IMR-90 (cell line): ENCODE measurements at regions not wholly inside any gene's neighbourhood (a gene's known extent, or its start where the extent isn't known, plus 50 kb on each side); places are given as distances from the start of the nearest gene placed in this dataset.

Experiments
- ATAC-seq: fragments of 200-7000 bp; cut with Tn5 transposase; 2 replicates; pipeline ENCODE4 v1.9.1; 2020; ENCODE audit warnings: low read depth, mild to moderate bottlenecking, moderate library complexity
- BruUV-seq: library from RNA; stranded (reverse); fragments of 400-500 nt; replicated peaks from 2 replicates; lab custom pipeline; 2021; lab: Mats Ljungman, UMichigan
- CTCF ChIA-PET: fragments of 300-600 bp; formaldehyde crosslinking; extraction: SDS; loops from one replicate; lab custom pipeline; 2021; ENCODE audit warnings: antibody characterized with exemption; lab: Yijun Ruan, JAX
- POLR2A ChIA-PET: fragments of 300-600 bp; sonication (Branson Sonifier 250); formaldehyde crosslinking; loops from one replicate; lab custom pipeline; 2022; ENCODE audit warnings: antibody characterized with exemption; ENCODE audit not compliant: unreplicated experiment; lab: Charles Lee
- DNase-seq: peaks from one replicate; pipeline ENCODE4 v3.0.0; 2013
- H2AFZ ChIP-seq: replicated peaks from 2 replicates; pipeline ENCODE3; 2013; ENCODE audit warnings: low read length, mild to moderate bottlenecking; ENCODE audit not compliant: poor library complexity
- H2AK5ac ChIP-seq: 2 replicates; pipeline ENCODE4 v1.6.1; 2013; ENCODE audit warnings: low read depth, low read length, inconsistent platforms
- H2AK9ac ChIP-seq: replicated peaks from 2 replicates; pipeline ENCODE3; 2013; ENCODE audit warnings: mild to moderate bottlenecking, low read depth, low read length, moderate library complexity; ENCODE audit not compliant: poor library complexity
- H2BK120ac ChIP-seq: 2 replicates; pipeline ENCODE4 v1.6.1; 2013; ENCODE audit warnings: low read depth, low read length, inconsistent platforms
- H2BK15ac ChIP-seq: 3 replicates; pipeline ENCODE4 v1.6.1; 2013; ENCODE audit warnings: low read depth, low read length, inconsistent platforms
- H2BK20ac ChIP-seq: 2 replicates; pipeline ENCODE4 v1.6.1; 2013; ENCODE audit warnings: low read depth, mild to moderate bottlenecking, inconsistent platforms, low read length, moderate library complexity
- H2BK5ac ChIP-seq: 2 replicates; pipeline ENCODE4 v1.6.1; 2013; ENCODE audit warnings: mild to moderate bottlenecking, low read depth, low read length, inconsistent platforms; ENCODE audit not compliant: poor library complexity, severe bottlenecking
- H3K14ac ChIP-seq: replicated peaks from 2 replicates; pipeline ENCODE4 v1.6.1; 2013; ENCODE audit warnings: low read depth, low read length, inconsistent platforms
- H3K18ac ChIP-seq: 2 replicates; pipeline ENCODE4 v1.6.1; 2013; ENCODE audit warnings: low read depth, low read length, control low read depth
- H3K23ac ChIP-seq: 2 replicates; pipeline ENCODE4 v1.6.1; 2013; ENCODE audit warnings: low read depth, low read length, inconsistent platforms
- H3K27ac ChIP-seq: 2 replicates; pipeline ENCODE4 v1.5.1; 2013; ENCODE audit warnings: mild to moderate bottlenecking, control low read depth, low read length; ENCODE audit not compliant: insufficient read depth
- H3K27me3 ChIP-seq: 2 replicates; pipeline ENCODE4 v1.6.1; 2013; ENCODE audit warnings: low read length; ENCODE audit not compliant: control insufficient read depth, insufficient read depth
- H3K36me3 ChIP-seq: 2 replicates; pipeline ENCODE4 v1.6.1; 2013; ENCODE audit warnings: low read length, mixed read lengths; ENCODE audit not compliant: control insufficient read depth, insufficient read depth
- H3K4ac ChIP-seq: 2 replicates; pipeline ENCODE4 v1.6.1; 2013; ENCODE audit warnings: low read depth, low read length, inconsistent platforms
- H3K4me1 ChIP-seq: 2 replicates; pipeline ENCODE4 v1.6.1; 2013; ENCODE audit warnings: low read length, mixed read lengths; ENCODE audit not compliant: control insufficient read depth, insufficient read depth
- H3K4me2 ChIP-seq: 2 replicates; pipeline ENCODE4 v1.6.1; 2013; ENCODE audit warnings: low read depth, mild to moderate bottlenecking, control low read depth, low read length, moderate library complexity
- H3K4me3 ChIP-seq: 2 replicates; pipeline ENCODE4 v1.5.1; 2013; ENCODE audit warnings: low read depth, mild to moderate bottlenecking, control low read depth, low read length, moderate library complexity; ENCODE audit not compliant: insufficient read depth
- H3K56ac ChIP-seq: 2 replicates; pipeline ENCODE4 v1.6.1; 2013; ENCODE audit warnings: low read length, inconsistent platforms; ENCODE audit not compliant: insufficient read depth; ENCODE audit errors: extremely low read depth
- H3K79me1 ChIP-seq, 2 experiments: 2 replicates each; pipeline ENCODE4 v1.6.1; 2013; ENCODE audit warnings: low read length in 2 of 2, inconsistent platforms in 1 of 2, low read depth in 1 of 2
- H3K9ac ChIP-seq: 2 replicates; pipeline ENCODE4 v1.6.1; 2013; ENCODE audit warnings: low read depth, low read length, control low read depth
- H3K9me1 ChIP-seq: 2 replicates; pipeline ENCODE4 v1.6.1; 2013; ENCODE audit warnings: low read length, inconsistent platforms; ENCODE audit not compliant: insufficient read depth
- H3K9me3 ChIP-seq: 2 replicates; pipeline ENCODE4 v1.6.1; 2013; ENCODE audit warnings: low read length; ENCODE audit not compliant: control insufficient read depth, insufficient read depth
- H4K20me1 ChIP-seq: 2 replicates; pipeline ENCODE4 v1.6.1; 2013; ENCODE audit warnings: low read length, inconsistent platforms; ENCODE audit not compliant: insufficient read depth
- H4K5ac ChIP-seq: 2 replicates; pipeline ENCODE4 v1.6.1; 2013; ENCODE audit warnings: mild to moderate bottlenecking, low read depth, low read length, control low read depth
- H4K8ac ChIP-seq, 2 experiments: 2 replicates each; pipeline ENCODE4 v1.6.1; 2013; ENCODE audit warnings: low read depth in 2 of 2, low read length in 2 of 2, control low read depth in 1 of 2, inconsistent platforms in 1 of 2
- H4K91ac ChIP-seq: 2 replicates; pipeline ENCODE4 v1.6.1; 2013; ENCODE audit warnings: low read depth, low read length, inconsistent platforms; ENCODE audit not compliant: insufficient read depth
- BHLHE40 ChIP-seq: fragments of 150-350 bp; IDR thresholded peaks from 2 replicates; pipeline ENCODE4 v1.6.1; 2016; ENCODE audit warnings: mild to moderate bottlenecking, low read depth, low read length
- CEBPB ChIP-seq: IDR thresholded peaks from 2 replicates; pipeline ENCODE4 v1.6.1; 2012; ENCODE audit warnings: low read depth, low read length, improper control_type of control experiment
- CHD1 ChIP-seq: IDR thresholded peaks from 2 replicates; pipeline ENCODE4 v1.6.1; 2012; ENCODE audit warnings: low read depth, low read length, improper control_type of control experiment
- CTCF ChIP-seq: conservative IDR thresholded peaks from 2 replicates; pipeline ENCODE4 v1.5.1; 2012; ENCODE audit warnings: mild to moderate bottlenecking, low read depth, low read length, improper control_type of control experiment
- ELK1 ChIP-seq: fragments of 150-350 bp; IDR thresholded peaks from 2 replicates; pipeline ENCODE4 v1.6.1; 2016; ENCODE audit warnings: low read depth, mild to moderate bottlenecking, low read length, moderate library complexity, borderline replicate concordance
- MXI1 ChIP-seq: IDR thresholded peaks from 2 replicates; pipeline ENCODE4 v1.6.1; 2012; ENCODE audit warnings: low read depth, mild to moderate bottlenecking, low read length, moderate library complexity, borderline replicate concordance
- NFE2L2 ChIP-seq: fragments of 150-350 bp; IDR thresholded peaks from 2 replicates; pipeline ENCODE4 v1.6.1; 2016; ENCODE audit warnings: low read depth, mild to moderate bottlenecking, low read length
- POLR2A ChIP-seq: IDR thresholded peaks from 2 replicates; pipeline ENCODE4 v1.6.1; 2012; ENCODE audit warnings: mild to moderate bottlenecking, low read depth, low read length
- RAD21 ChIP-seq: IDR thresholded peaks from 2 replicates; pipeline ENCODE4 v1.6.1; 2012; ENCODE audit warnings: low read length, improper control_type of control experiment
- WGBS, 2 experiments: methylation state at CpG; one replicate each; pipeline versions ENCODE4 v1.1.5 to v1.1.7; 2013; ENCODE audit warnings: missing lambda C conversion rate in 2 of 2; ENCODE audit not compliant: insufficient read length in 1 of 2; ENCODE audit errors: extremely low coverage in 2 of 2; 5-methylcytosine and 5-hydroxymethylcytosine counted together
- dilution Hi-C: fragments of 300-500 bp; cut with HindIII; formaldehyde crosslinking; loops from one replicate; pipeline ENCODE4 v1.14.3; 2018; ENCODE audit warnings: low sequenced_read_pairs; ENCODE audit not compliant: unreplicated experiment
- in situ Hi-C: fragments of 300-500 bp; cut with MboI; formaldehyde crosslinking; loops from 3 replicates; pipeline ENCODE4 v1.14.3; 2019; ENCODE audit warnings: low sequenced_read_pairs, inconsistent platforms, mixed read lengths
- intact Hi-C: fragments of 100-400 bp; cut with micrococcal nuclease; formaldehyde crosslinking; loops from 2 replicates; pipeline ENCODE4 v1.10.0; 2022

DNA sequence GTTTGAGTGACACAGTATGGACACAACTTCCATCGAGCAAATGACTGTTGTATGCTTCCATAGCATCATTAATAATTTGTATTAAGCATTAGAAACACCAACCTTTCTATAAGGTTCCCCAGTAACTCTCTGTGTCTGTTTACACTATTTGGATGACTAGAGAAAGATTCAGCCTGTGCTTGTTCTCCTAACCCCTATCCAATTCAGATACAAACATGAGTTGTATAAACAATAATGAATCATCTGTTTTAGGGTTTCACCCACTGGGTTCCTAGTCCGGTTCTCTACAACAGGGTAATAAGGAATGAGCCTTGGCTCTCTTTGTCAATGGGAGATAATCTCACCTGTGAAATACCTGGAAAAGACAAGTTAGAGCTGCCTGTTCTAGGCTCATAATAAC, 894.1 kb upstream of the PIK3C3 start:
- no peaks in the 10 kb centered on the region for H4K20me1 ChIP-seq
- no peak overlapping the region for H3K56ac ChIP-seq
- no peak overlapping the region for H2AFZ ChIP-seq
- intact Hi-C loops (no loop called here), dilution Hi-C loops (no loop called here), in situ Hi-C loops (no loop called here)
- H3K4ac ChIP-seq, result no peak overlapping the region
- ATAC-seq (peak; percentile 92), DNase-seq (peak; percentile 55)
- no peak overlapping the region for H2AK5ac ChIP-seq
- H3K36me3 ChIP-seq, result no peaks in the 10 kb centered on the region
- no peak overlapping the region for H3K27ac ChIP-seq
- CTCF ChIA-PET, result no interaction called here
- 0 out of 2 replicates have a peak overlapping the region, but pooled peaks have one; percentile 28 for H2BK20ac ChIP-seq
- WGBS, 2 experiments, result no CpG with 5 or more reads among the region's 2 CpGs
- H3K23ac ChIP-seq, result no peak overlapping the region
- H2BK5ac ChIP-seq, result no peak overlapping the region
- no peak overlapping the region for H3K4me3 ChIP-seq
- H3K9me3 ChIP-seq, result no peaks in the 10 kb centered on the region
- H3K18ac ChIP-seq, result peak overlapping the region; percentile 70; the same call in 1 of the 2 replicates
- H3K27me3 ChIP-seq, result no peaks in the 10 kb centered on the region
- BruUV-seq, result no TSS peak
- no peaks in the 10 kb centered on the region for H3K79me1 ChIP-seq
- no peak overlapping the region for H4K91ac ChIP-seq
- H4K5ac ChIP-seq, result no peak overlapping the region; the same call in 1 of the 2 replicates
- peak overlapping the region; percentile 62; the same call in 1 of the 2 replicates for H3K4me2 ChIP-seq
- no peaks in the 10 kb centered on the region for H3K9me1 ChIP-seq
- H3K9ac ChIP-seq, result no peak overlapping the region
- no peak overlapping the region for H3K14ac ChIP-seq
- TF ChIP-seq ELK1 (no peak), CEBPB (no peak), BHLHE40 (no peak), CTCF (no peak), POLR2A (no peak), RAD21 (no peak), CHD1 (no peak), NFE2L2 (no peak), MXI1 (no peak)
- H2BK120ac ChIP-seq, result no peak overlapping the region; the same call in 1 of the 2 replicates
- no peak overlapping the region for H4K8ac ChIP-seq
- H2BK15ac ChIP-seq, result no peak overlapping the region
- POLR2A ChIA-PET, result no interaction called here
- peaks cover 2% of the 10 kb centered on the region; the same call in 1 of the 2 replicates for H3K4me1 ChIP-seq
- H2AK9ac ChIP-seq, result no peak overlapping the region
